ENCODE measurements at regions not wholly inside any gene's neighbourhood (a gene's known extent, or its start where the extent isn't known, plus 50 kb on each side); places are given as distances from the start of the nearest gene placed in this dataset.

GRCh38 chr22:48175721-48176120, 1413.3 kb downstream of the TBC1D22A start:
- H3K9ac ChIP-seq, result no peak overlapping the region
- no peaks in the 10 kb centered on the region for H3K27me3 ChIP-seq (replicated peaks; ENCODE audit: insufficient read depth)
- H4K20me1 ChIP-seq (ENCODE audit: insufficient read depth), result no peaks in the 10 kb centered on the region
- H3K4me2 ChIP-seq (ENCODE audit: unreplicated experiment), result no peak overlapping the region
- no peak overlapping the region for H2AFZ ChIP-seq
- H3K9me2 ChIP-seq (ENCODE audit: insufficient read depth), result no peaks in the 10 kb centered on the region
- WGBS, 2 experiments (ENCODE audit: low coverage in 1 of 2, low lambda C conversion rate in 2 of 2, missing lambda C conversion rate in 2 of 2), result 26 to 47% methylated on average over 2 of the region's 2 CpGs
- no peak overlapping the region for H3K27ac ChIP-seq
- H3K4me3 ChIP-seq, result no peak overlapping the region
- DNase-seq, result no peak
- no peaks in the 10 kb centered on the region for H3K79me2 ChIP-seq (ENCODE audit: insufficient read depth)
- no peak for TF ChIP-seq EZH2phosphoT487 (IDR thresholded peaks at IDR 0.05; ENCODE audit: insufficient read depth, low read depth)
- no peak for TF ChIP-seq EZH2 (IDR thresholded peaks at IDR 0.05; ENCODE audit: insufficient read depth, poor library complexity, severe bottlenecking)
- in situ Hi-C loops (cut with MboI), result no loop called here
- H3K9me3 ChIP-seq (ENCODE audit: low read depth), result no peaks in the 10 kb centered on the region
- H3K36me3 ChIP-seq (ENCODE audit: low read depth), result no peaks in the 10 kb centered on the region
- H3F3A ChIP-seq (ENCODE audit: insufficient read depth), result no peaks in the 10 kb centered on the region
- no peaks in the 10 kb centered on the region for H3K4me1 ChIP-seq (ENCODE audit: insufficient read depth)

- Histone ChIP-seq H3K9me3 (ENCODE audit: low read depth) (no peaks in the 10 kb centered on the region), H3K27me3 (replicated peaks; ENCODE audit: insufficient read depth) (no peaks in the 10 kb centered on the region), H3K27ac (no peak overlapping the region), H4K20me1 (ENCODE audit: insufficient read depth) (no peaks in the 10 kb centered on the region), H3K36me3 (ENCODE audit: low read depth) (no peaks in the 10 kb centered on the region), H3K9me2 (ENCODE audit: insufficient read depth) (no peaks in the 10 kb centered on the region), H3K9ac (no peak overlapping the region), H3K4me3 (no peak overlapping the region), H3F3A (ENCODE audit: insufficient read depth) (no peaks in the 10 kb centered on the region), H3K4me1 (ENCODE audit: insufficient read depth) (no peaks in the 10 kb centered on the region), H2AFZ (no peak overlapping the region), H3K4me2 (ENCODE audit: unreplicated experiment) (no peak overlapping the region), H3K79me2 (ENCODE audit: insufficient read depth) (no peaks in the 10 kb centered on the region)
- in situ Hi-C loops (cut with MboI), result no loop called here
- 10% methylated on average over 7 of the region's 7 CpGs for whole genome bisulfite sequencing, 2 experiments (ENCODE audit: low coverage in 1 of 2, low lambda C conversion rate in 2 of 2, missing lambda C conversion rate in 2 of 2)
- TF ChIP-seq EZH2 (IDR thresholded peaks at IDR 0.05; ENCODE audit: insufficient read depth, poor library complexity, severe bottlenecking) (no peak), EZH2phosphoT487 (IDR thresholded peaks at IDR 0.05; ENCODE audit: insufficient read depth, low read depth) (no peak)
- no peak for DNase-seq
Observed at GRCh38 chr22:48173773-48174160, 1411.3 kb downstream of the TBC1D22A start.

GRCh38 chr22:48173061-48173772, 1410.8 kb downstream of the TBC1D22A start:
- Histone ChIP-seq H3K36me3 (ENCODE audit: low read depth) (no peaks in the 10 kb centered on the region), H3K4me3 (no peak overlapping the region), H3K9me2 (ENCODE audit: insufficient read depth) (no peaks in the 10 kb centered on the region), H3K27ac (no peak overlapping the region), H3F3A (ENCODE audit: insufficient read depth) (no peaks in the 10 kb centered on the region), H3K79me2 (ENCODE audit: insufficient read depth) (no peaks in the 10 kb centered on the region), H3K4me2 (ENCODE audit: unreplicated experiment) (no peak overlapping the region), H3K4me1 (ENCODE audit: insufficient read depth) (no peaks in the 10 kb centered on the region), H3K27me3 (replicated peaks; ENCODE audit: insufficient read depth) (no peaks in the 10 kb centered on the region), H3K9me3 (ENCODE audit: low read depth) (no peaks in the 10 kb centered on the region), H2AFZ (no peak overlapping the region), H3K9ac (no peak overlapping the region), H4K20me1 (ENCODE audit: insufficient read depth) (no peaks in the 10 kb centered on the region)
- no peak for DNase-seq
- in situ Hi-C loops (cut with MboI), result no loop called here
- no peak for TF ChIP-seq EZH2 (IDR thresholded peaks at IDR 0.05; ENCODE audit: insufficient read depth, poor library complexity, severe bottlenecking)
- TF ChIP-seq EZH2phosphoT487 (IDR thresholded peaks at IDR 0.05; ENCODE audit: insufficient read depth, low read depth), result no peak
- 6 to 9% methylated on average over 19 of the region's 19 CpGs for WGBS, 2 experiments (ENCODE audit: low coverage in 1 of 2, low lambda C conversion rate in 2 of 2, missing lambda C conversion rate in 2 of 2)

- H3K9me3 ChIP-seq (ENCODE audit: low read depth), result no peaks in the 10 kb centered on the region
- H3F3A ChIP-seq (ENCODE audit: insufficient read depth), result no peaks in the 10 kb centered on the region
- H2AFZ ChIP-seq, result no peak overlapping the region
- WGBS, 2 experiments (ENCODE audit: low coverage in 1 of 2, low lambda C conversion rate in 2 of 2, missing lambda C conversion rate in 2 of 2), result 10 to 11% methylated on average over 6 to 7 of the region's 7 CpGs
- H3K4me3 ChIP-seq, result no peak overlapping the region
- H3K79me2 ChIP-seq (ENCODE audit: insufficient read depth), result no peaks in the 10 kb centered on the region
- TF ChIP-seq EZH2 (IDR thresholded peaks at IDR 0.05; ENCODE audit: insufficient read depth, poor library complexity, severe bottlenecking), result no peak
- H3K9me2 ChIP-seq (ENCODE audit: insufficient read depth), result no peaks in the 10 kb centered on the region
- DNase-seq, result no peak
- H3K27me3 ChIP-seq (replicated peaks; ENCODE audit: insufficient read depth), result no peaks in the 10 kb centered on the region
- H3K4me1 ChIP-seq (ENCODE audit: insufficient read depth), result no peaks in the 10 kb centered on the region
- in situ Hi-C loops (cut with MboI), result no loop called here
- H3K9ac ChIP-seq, result no peak overlapping the region
- no peaks in the 10 kb centered on the region for H4K20me1 ChIP-seq (ENCODE audit: insufficient read depth)
- H3K4me2 ChIP-seq (ENCODE audit: unreplicated experiment), result no peak overlapping the region
- no peaks in the 10 kb centered on the region for H3K36me3 ChIP-seq (ENCODE audit: low read depth)
- H3K27ac ChIP-seq, result no peak overlapping the region
Observed at GRCh38 chr22:48171271-48171691, 1408.8 kb downstream of the TBC1D22A start.

GRCh38 chr22:48169227-48169626, 1406.8 kb downstream of the TBC1D22A start:
- TF ChIP-seq EZH2phosphoT487 (IDR thresholded peaks at IDR 0.05; ENCODE audit: insufficient read depth, low read depth) (no peak), EZH2 (IDR thresholded peaks at IDR 0.05; ENCODE audit: insufficient read depth, poor library complexity, severe bottlenecking) (no peak)
- in situ Hi-C loops (cut with MboI), result no loop called here
- Histone ChIP-seq H3K9me3 (ENCODE audit: low read depth) (no peaks in the 10 kb centered on the region), H3K4me2 (ENCODE audit: unreplicated experiment) (no peak overlapping the region), H3K4me3 (no peak overlapping the region), H3F3A (ENCODE audit: insufficient read depth) (no peaks in the 10 kb centered on the region), H4K20me1 (ENCODE audit: insufficient read depth) (no peaks in the 10 kb centered on the region), H3K27ac (no peak overlapping the region), H3K27me3 (replicated peaks; ENCODE audit: insufficient read depth) (no peaks in the 10 kb centered on the region), H3K36me3 (ENCODE audit: low read depth) (no peaks in the 10 kb centered on the region), H3K9me2 (ENCODE audit: insufficient read depth) (no peaks in the 10 kb centered on the region), H3K4me1 (ENCODE audit: insufficient read depth) (no peaks in the 10 kb centered on the region), H3K79me2 (ENCODE audit: insufficient read depth) (no peaks in the 10 kb centered on the region), H2AFZ (no peak overlapping the region), H3K9ac (no peak overlapping the region)
- WGBS, 2 experiments (ENCODE audit: low coverage in 1 of 2, low lambda C conversion rate in 2 of 2, missing lambda C conversion rate in 2 of 2), result 45 to 50% methylated on average over 4 of the region's 4 CpGs
- no peak for DNase-seq
